HT-29 (cell line): ENCODE measurements at regions not wholly inside any gene's neighbourhood (a gene's known extent, or its start where the extent isn't known, plus 50 kb on each side); places are given as distances from the start of the nearest gene placed in this dataset.
"Not testable (repeated sequence)": the region's sequence is repeated elsewhere in the genome, so short reads cannot be mapped to it uniquely, and the experiment has no call there.

Source experiments
- DNase-seq: peaks from one replicate; pipeline ENCODE4 v3.0.0-alpha.2; 2015; ENCODE audit warnings: low spot score

- DNase-seq, result no peak
Measured at GRCh38 chr1:194043984-194044755, 857.8 kb upstream of the B3GALT2 start.

DNA sequence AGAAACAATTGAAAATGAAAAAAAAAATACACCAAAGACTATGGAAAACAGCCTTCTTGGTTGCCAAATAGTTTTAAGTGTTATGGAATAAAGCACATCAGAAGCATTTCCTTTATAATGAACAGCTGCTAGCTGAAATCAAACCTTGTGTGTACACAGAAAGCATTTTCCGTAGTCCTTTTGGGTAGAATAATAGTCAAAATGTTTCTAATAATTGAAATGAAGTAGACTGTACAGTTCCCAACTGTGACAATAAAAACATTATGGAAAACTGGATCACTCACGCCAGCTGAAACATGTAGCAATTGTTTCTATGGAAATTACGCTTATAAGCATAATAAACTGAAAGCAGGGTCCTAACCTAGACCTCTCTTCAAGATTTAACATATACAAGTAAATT is 856.3 kb upstream of the B3GALT2 start:
- no peak for DNase-seq

DNA sequence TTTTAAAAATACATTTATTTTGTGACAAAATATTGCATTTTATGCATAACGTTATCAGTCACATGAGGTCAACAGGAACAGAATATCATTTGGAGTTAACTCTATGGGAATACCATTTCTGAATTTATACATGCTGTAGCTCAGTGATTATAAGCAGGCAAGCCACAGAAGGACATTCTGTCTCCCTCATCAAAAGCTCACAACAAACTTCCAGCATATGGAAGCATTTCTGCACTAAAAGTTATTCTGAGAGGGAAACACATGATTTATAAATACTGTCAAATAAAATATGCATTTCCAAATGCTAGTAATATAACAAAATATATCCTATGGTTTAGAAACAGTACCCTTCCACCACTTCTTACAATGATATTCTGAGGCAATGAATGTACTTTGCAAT is 854.1 kb upstream of the B3GALT2 start:
- DNase-seq, result no peak

- DNase-seq, result no peak
Measured at GRCh38 chr1:194039578-194039977, 853.2 kb upstream of the B3GALT2 start.

DNA sequence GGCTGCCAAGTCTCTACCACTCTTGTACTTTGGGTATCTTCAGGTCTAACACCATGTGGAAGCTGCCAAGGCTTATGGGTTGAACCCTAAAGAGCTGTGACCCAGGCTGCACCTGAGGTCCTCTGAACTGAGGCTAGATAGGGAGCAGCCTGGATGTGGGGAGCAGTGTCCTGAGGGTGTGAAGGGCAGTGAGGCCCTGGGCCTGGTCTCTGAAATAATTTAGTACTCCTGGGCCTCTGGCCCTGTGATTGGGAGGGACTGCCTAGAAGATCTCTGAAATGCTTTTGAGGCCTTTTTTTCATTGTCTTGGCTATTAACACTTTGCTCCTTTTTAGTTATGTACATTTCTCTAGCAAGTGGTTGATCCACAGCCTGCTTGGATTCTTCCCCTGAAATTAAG is 847.2 kb upstream of the B3GALT2 start:
- DNase-seq, result no peak

- DNase-seq, result no peak
Measured at GRCh38 chr1:194028002-194028401, 841.6 kb upstream of the B3GALT2 start.

GRCh38 chr1:194026422-194026821 is 840.0 kb upstream of the B3GALT2 start:
- no peak for DNase-seq

DNA sequence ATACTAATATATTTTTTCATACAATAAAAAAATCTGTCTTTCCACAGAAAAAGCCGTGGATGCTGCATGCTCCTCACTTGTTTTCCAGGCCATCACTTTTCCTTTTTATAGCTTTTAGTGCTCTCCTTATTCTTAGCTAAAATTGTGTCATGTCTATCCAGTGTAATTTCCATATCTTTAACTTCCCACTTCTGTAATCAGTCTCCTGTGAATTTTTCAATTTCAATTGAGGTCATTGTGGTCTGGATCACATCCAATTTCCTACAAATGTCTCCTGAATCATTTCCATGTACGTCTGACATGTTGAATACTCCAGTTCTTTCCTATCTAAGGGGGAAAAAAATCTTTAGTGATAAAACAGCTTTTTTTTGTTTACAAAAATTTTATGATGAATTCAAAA is 838.2 kb upstream of the B3GALT2 start:
- no peak for DNase-seq

GRCh38 chr1:194014014-194014413 is 827.6 kb upstream of the B3GALT2 start:
- DNase-seq, result no peak

DNA sequence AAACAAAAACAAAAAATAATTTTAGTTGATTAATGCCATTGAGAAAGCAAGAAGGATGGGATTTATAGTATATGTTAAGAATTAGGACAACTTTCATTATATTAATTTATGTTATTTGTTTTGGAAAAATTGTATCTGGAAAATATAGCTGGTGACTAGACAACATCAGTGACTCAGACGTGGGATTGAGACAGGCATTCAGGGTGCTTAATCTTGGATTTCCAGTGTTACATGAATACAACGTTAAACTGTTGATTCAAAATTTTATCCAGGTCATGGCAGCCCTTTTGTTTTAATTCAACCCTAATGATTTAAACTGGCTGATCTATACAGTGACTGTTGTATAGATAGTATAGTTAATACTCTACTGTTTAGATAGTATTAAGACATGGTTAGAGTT is 827.1 kb upstream of the B3GALT2 start:
- DNase-seq, result no peak

GRCh38 chr1:194004146-194004545 is 817.7 kb upstream of the B3GALT2 start:
- DNase-seq, result no peak

DNA sequence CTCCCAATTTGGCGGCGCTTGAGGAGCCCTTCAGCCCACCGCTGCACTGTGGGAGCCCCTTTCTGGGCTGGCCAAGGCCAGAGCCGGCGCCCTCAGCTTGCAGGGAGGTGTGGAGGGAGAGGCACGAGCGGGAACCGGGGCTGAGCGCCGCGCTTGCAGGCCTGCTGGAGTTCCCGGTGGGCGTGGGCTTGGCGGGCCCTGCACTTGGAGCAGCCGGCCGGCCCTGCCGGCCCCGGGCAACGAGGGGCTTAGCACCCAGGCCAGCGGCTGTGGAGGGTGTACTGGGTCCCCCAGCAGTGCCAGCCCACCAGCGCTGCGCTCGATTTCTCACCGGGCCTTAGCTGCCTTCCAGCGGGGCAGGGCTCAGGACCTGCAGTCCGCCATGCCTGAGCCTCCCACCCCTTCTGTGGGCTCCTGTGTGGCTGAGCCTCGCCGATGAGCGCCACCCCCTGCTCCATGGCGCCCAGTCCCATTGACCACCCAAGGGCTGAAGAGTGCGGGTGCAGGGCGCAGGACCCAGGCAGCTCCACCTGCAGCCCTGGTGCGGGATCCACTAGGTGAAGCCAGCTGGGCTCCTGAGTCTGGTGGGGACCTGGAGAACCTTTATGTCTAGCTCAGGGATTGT is 815.4 kb upstream of the B3GALT2 start:
- DNase-seq, result not testable (repeated sequence)

- no peak for DNase-seq
Measured at GRCh38 chr1:193988885-193989284, 802.5 kb upstream of the B3GALT2 start.

DNA sequence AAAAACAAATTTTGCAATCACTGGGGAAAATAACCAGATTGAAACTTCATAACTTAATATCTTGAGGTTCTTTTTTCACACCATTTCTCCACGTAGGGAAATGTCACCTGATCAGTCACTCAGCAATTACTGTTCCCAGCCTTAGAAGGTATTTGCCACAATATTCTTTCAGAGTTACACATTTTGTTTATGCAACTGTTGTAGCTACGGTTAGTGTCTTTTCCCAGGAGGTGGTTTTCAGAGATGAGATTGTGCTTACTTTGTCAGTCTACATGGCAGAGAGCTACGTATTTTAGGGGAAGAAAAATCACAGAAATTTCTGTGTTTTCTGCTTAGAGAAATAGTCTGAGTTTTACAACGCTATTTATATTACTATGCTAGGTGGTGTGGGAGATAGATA is 792.8 kb upstream of the B3GALT2 start:
- no peak for DNase-seq

- no peak for DNase-seq
Measured at GRCh38 chr1:193974286-193974798, 787.9 kb upstream of the B3GALT2 start.

DNA sequence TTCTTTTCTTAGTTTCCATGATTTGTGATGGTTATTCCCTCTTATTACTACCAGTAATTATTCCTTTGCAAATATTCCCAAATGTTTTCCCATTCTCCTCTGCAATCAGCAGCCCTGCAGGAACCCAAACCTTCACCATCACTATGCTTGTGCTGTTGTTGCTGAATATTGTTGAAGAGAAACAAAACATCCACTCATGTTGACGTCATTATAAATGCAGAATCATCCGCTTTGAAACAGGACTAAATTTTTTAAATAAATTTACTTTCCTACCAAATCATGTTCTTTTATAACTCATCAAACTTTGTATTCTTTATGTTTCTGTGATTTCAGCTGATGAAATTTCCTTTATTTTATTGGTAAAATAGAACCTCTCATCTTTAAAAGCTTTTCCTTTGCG is 787.0 kb upstream of the B3GALT2 start:
- DNase-seq, result no peak

DNA sequence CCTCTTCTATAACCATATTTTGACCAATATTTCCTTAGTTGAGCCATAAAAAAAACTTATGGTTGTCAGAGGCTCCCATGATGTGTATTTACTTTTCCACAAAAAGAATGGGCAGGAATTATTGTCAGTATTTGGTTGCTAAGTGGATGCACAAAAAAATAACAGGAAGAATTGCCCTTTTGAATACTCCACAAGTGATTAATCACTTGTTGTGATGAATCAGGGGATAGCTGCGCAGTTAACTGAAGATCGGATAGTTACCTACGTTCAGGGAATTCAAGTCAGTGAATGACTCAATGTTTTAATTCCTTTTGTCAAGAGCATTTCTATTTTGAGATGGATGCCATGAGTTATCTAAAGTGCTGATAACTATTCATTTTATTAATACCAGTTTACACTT is 785.2 kb upstream of the B3GALT2 start:
- no peak for DNase-seq

GRCh38 chr1:193960499-193960898 is 774.1 kb upstream of the B3GALT2 start:
- DNase-seq, result no peak

DNA sequence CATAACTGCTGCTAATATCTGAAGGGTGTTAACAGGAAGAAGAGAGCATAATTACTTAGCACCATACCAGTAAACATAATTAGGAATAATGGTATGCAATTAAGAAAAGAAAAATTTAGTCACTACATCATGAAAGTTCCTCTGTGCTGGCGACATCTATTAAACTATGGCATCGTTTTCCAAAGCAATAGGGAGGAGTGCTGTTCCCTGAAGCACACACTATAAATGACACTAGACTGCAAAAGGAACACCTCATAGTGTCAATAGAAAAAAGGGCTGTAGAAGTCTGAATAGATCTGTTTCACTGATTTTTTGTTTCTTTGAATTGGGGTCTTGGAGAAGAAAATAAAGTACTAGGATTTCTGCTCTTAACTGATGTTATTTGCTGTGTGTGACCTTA is 773.6 kb upstream of the B3GALT2 start:
- no peak for DNase-seq

GRCh38 chr1:193957556-193958095 is 771.2 kb upstream of the B3GALT2 start:
- no peak for DNase-seq

- no peak for DNase-seq
Measured at GRCh38 chr1:193952778-193953374, 766.5 kb upstream of the B3GALT2 start.

DNA sequence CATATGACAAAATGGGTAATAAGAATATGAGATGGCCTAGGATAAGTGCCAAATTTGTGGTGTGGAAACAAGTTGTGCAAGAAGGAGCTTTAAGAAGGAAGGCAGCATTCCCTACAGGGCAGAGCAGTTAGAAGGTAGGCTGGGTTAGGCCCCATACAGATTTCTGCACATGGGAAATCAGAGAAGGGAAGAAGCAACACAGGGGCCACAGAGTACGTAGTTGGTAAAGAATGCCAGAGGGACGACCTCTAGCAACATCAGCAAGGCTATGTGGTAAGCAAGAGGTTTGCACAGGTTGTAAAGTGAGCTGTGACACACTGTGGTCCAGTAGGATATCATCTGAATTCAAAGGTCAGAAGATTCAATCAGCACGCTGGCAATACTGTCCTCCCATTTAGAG is 765.6 kb upstream of the B3GALT2 start:
- no peak for DNase-seq

GRCh38 chr1:193944454-193944853 is 758.0 kb upstream of the B3GALT2 start:
- DNase-seq, result no peak
